OCI-LY1 (cell line): ENCODE measurements at regions not wholly inside any gene's neighbourhood (a gene's known extent, or its start where the extent isn't known, plus 50 kb on each side); places are given as distances from the start of the nearest gene placed in this dataset.

Source experiments
- H2AFZ ChIP-seq: fragments of 200-600 bp; sonication (generic), shearing (Covaris generic); 2 replicates; pipeline ENCODE4 v1.6.0; 2014; ENCODE audit warnings: antibody characterized with exemption, mild to moderate bottlenecking, low read length
- H3F3A ChIP-seq: fragments of 200-600 bp; sonication (generic), shearing (Covaris generic); 2 replicates; pipeline ENCODE4 v1.6.0; 2014; ENCODE audit warnings: mild to moderate bottlenecking, antibody characterized with exemption, low read length, moderate library complexity; ENCODE audit not compliant: insufficient read depth
- H3K27ac ChIP-seq: fragments of 200-600 bp; sonication (generic); 2 replicates; pipeline ENCODE4 v1.5.1; 2014; ENCODE audit warnings: low read length, mixed run types, mild to moderate bottlenecking, low read depth; ENCODE audit not compliant: poor library complexity, severe bottlenecking
- H3K27me3 ChIP-seq: fragments of 200-600 bp; sonication (generic); 2 replicates; pipeline ENCODE4 v1.6.0; 2014; ENCODE audit warnings: antibody characterized with exemption, mild to moderate bottlenecking, low read length, moderate library complexity; ENCODE audit not compliant: insufficient read depth
- H3K36me3 ChIP-seq: fragments of 200-600 bp; sonication (generic); 2 replicates; pipeline ENCODE4 v1.6.1; 2014; ENCODE audit warnings: mild to moderate bottlenecking, antibody characterized with exemption, low read length, moderate library complexity, mixed read lengths; ENCODE audit not compliant: insufficient read depth
- H3K4me1 ChIP-seq: fragments of 200-600 bp; sonication (generic); 2 replicates; pipeline ENCODE4 v1.5.1; 2014; ENCODE audit warnings: mild to moderate bottlenecking, low read length, moderate library complexity; ENCODE audit not compliant: insufficient read depth, severe bottlenecking
- H3K4me2 ChIP-seq: fragments of 200-600 bp; sonication (generic), shearing (Covaris generic); 2 replicates; pipeline ENCODE4 v1.6.1; 2014; ENCODE audit warnings: low read length
- H3K4me3 ChIP-seq: fragments of 200-600 bp; sonication (generic); 2 replicates; pipeline ENCODE4 v1.5.1; 2014; ENCODE audit warnings: low read length, low read depth, mild to moderate bottlenecking, mixed read lengths; ENCODE audit not compliant: poor library complexity, severe bottlenecking
- H3K79me2 ChIP-seq: fragments of 200-600 bp; shearing (Covaris generic); 2 replicates; pipeline ENCODE4 v1.6.1; 2016; ENCODE audit warnings: mixed run types, low read length, mixed read lengths; ENCODE audit not compliant: insufficient read depth
- H3K9ac ChIP-seq: fragments of 200-600 bp; sonication (generic), shearing (Covaris generic); 2 replicates; pipeline ENCODE4 v1.6.1; 2014; ENCODE audit warnings: mild to moderate bottlenecking, low read length, mixed read lengths
- H3K9me2 ChIP-seq: fragments of 200-600 bp; sonication (generic), shearing (Covaris generic); 2 replicates; pipeline ENCODE4 v1.6.1; 2014; ENCODE audit warnings: low read depth, mild to moderate bottlenecking, low read length, mixed read lengths
- H3K9me3 ChIP-seq: fragments of 200-600 bp; shearing (Covaris generic); 2 replicates; pipeline ENCODE4 v1.6.1; 2014; ENCODE audit warnings: low read length, mixed read lengths
- H4K20me1 ChIP-seq: fragments of 200-600 bp; sonication (generic), shearing (Covaris generic); 2 replicates; pipeline ENCODE4 v1.6.0; 2016; ENCODE audit warnings: mild to moderate bottlenecking, low read length; ENCODE audit not compliant: insufficient read depth
- CTCF ChIP-seq: fragments of 200-600 bp; sonication (generic), shearing (Covaris generic); IDR thresholded peaks from 2 replicates; pipeline ENCODE4 v1.5.1; 2017; ENCODE audit warnings: mild to moderate bottlenecking, antibody characterized with exemption, low read length, moderate library complexity, mixed read lengths
- EZH2 ChIP-seq: fragments of 200-600 bp; sonication (generic), shearing (Covaris generic); IDR thresholded peaks from 2 replicates; pipeline ENCODE4 v1.8.0; 2017; ENCODE audit warnings: borderline replicate concordance, mixed run types, mild to moderate bottlenecking, antibody characterized with exemption, low read length, moderate library complexity, mixed read lengths

GRCh38 chr5:156273325-156273724, 53.6 kb upstream of the SGCD start:
- no peaks in the 10 kb centered on the region for H3K36me3 ChIP-seq

DNA sequence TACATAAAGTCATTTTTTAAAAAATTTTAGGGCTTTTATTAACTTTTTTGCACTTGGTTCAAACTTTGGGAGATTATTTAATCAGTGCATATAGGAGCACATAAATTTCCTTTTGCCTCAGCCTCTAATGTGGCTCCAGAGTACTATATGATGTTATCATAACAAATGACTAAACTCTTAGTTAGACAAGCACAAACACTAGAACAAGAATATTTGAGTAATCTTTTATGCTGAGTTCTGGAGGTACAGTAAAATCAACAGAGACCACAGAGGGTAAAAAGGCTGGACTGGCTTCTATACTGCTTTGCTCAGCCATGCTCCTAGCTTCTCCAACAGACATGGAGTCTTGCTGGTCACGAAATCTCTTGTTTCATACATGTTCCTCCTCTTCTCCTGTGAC, 52.5 kb upstream of the SGCD start:
- Histone ChIP-seq H2AFZ (no peak overlapping the region), H3K4me3 (no peak overlapping the region), H3K9ac (no peak overlapping the region), H4K20me1 (no peaks in the 10 kb centered on the region), H3F3A (no peaks in the 10 kb centered on the region), H3K9me2 (no peaks in the 10 kb centered on the region), H3K27ac (no peak overlapping the region), H3K4me1 (no peaks in the 10 kb centered on the region), H3K36me3 (no peaks in the 10 kb centered on the region), H3K4me2 (no peak overlapping the region), H3K79me2 (no peaks in the 10 kb centered on the region), H3K9me3 (no peaks in the 10 kb centered on the region), H3K27me3 (no peaks in the 10 kb centered on the region)
- TF ChIP-seq EZH2 (no peak), CTCF (no peak)

More at GRCh38 chr5:156273325-156273724, 53.6 kb upstream of the SGCD start:
- no peaks in the 10 kb centered on the region for H3K9me2 ChIP-seq
- H4K20me1 ChIP-seq = no peaks in the 10 kb centered on the region
- H3K4me3 ChIP-seq = no peak overlapping the region
- TF ChIP-seq EZH2 = no peak
- no peak for TF ChIP-seq CTCF
- no peaks in the 10 kb centered on the region for H3K27me3 ChIP-seq
- no peak overlapping the region for H3K27ac ChIP-seq
- no peaks in the 10 kb centered on the region for H3K9me3 ChIP-seq
- no peak overlapping the region for H2AFZ ChIP-seq
- no peak overlapping the region for H3K9ac ChIP-seq
- H3K4me1 ChIP-seq = no peaks in the 10 kb centered on the region
- H3K79me2 ChIP-seq = no peaks in the 10 kb centered on the region
- no peaks in the 10 kb centered on the region for H3F3A ChIP-seq
- H3K4me2 ChIP-seq = no peak overlapping the region
